A549 (cell line): ENCODE measurements at regions not wholly inside any gene's neighbourhood (a gene's known extent, or its start where the extent isn't known, plus 50 kb on each side); places are given as distances from the start of the nearest gene placed in this dataset.

Experiments
- ATAC-seq, 2 experiments: fragments of 200-7000 bp in 1 of 2; fragments of >200 bp in 1 of 2; cut with Nextera tagmentation in 1 of 2; cut with Tn5 transposase in 1 of 2; 3 replicates each; pipeline versions ENCODE4 v1.8.0 to v1.9.1; 2018 to 2020; ENCODE audit warnings: mild to moderate bottlenecking in 1 of 2, moderate library complexity in 1 of 2
- CTCF ChIA-PET: fragments of 300-600 bp; sonication (Branson Sonifier 250); formaldehyde crosslinking; extraction: SDS; loops from one replicate; lab custom pipeline; 2021; ENCODE audit warnings: antibody characterized with exemption, inconsistent platforms; lab: Yijun Ruan, JAX
- POLR2A ChIA-PET: fragments of 350-600 bp; formaldehyde crosslinking; extraction: SDS; loops from one replicate; lab custom pipeline; 2021; ENCODE audit warnings: antibody characterized with exemption, inconsistent platforms; lab: Yijun Ruan, JAX
- DNase-seq, 2 experiments: peaks; one replicate each; pipeline versions ENCODE4 v3.0.0 to v3.0.0-alpha.2; 2011 to 2016; ENCODE audit warnings: low read depth in 1 of 2, low spot score in 1 of 2
- FAIRE-seq: peaks from 2 replicates; lab custom pipeline; 2011; peaks lifted over from hg19 to GRCh38; lab: Jason Lieb, UNC
- H3K27ac ChIP-seq, 2 experiments: fragments of >200 bp; sonication (Bioruptor Twin); formaldehyde crosslinking; 3 replicates each; pipeline ENCODE4 v1.5.1; 2016 to 2017
- H3K4me1 ChIP-seq: fragments of >200 bp; sonication (Bioruptor Twin); formaldehyde crosslinking; 3 replicates; pipeline ENCODE4 v1.6.1; 2016
- H3K4me2 ChIP-seq: fragments of >200 bp; sonication (Bioruptor Twin); formaldehyde crosslinking; 3 replicates; pipeline ENCODE4 v1.6.1; 2016
- H3K4me3 ChIP-seq: fragments of >200 bp; sonication (Bioruptor Twin); formaldehyde crosslinking; 3 replicates; pipeline ENCODE4 v1.5.1; 2016
- H3K9me3 ChIP-seq: fragments of >200 bp; sonication (Bioruptor Twin); formaldehyde crosslinking; 3 replicates; pipeline ENCODE4 v1.6.1; 2016
- ATOH8 ChIP-seq: fragments of 250-450 bp; sonication (Bioruptor Pico); IDR thresholded peaks from 2 replicates; pipeline ENCODE4 v1.5.0; 2020; ENCODE audit warnings: low read depth, mild to moderate bottlenecking, moderate library complexity
- BHLHE40 ChIP-seq: IDR thresholded peaks from 2 replicates; pipeline ENCODE4 v1.6.1; 2012; ENCODE audit warnings: low read depth, low read length, inconsistent platforms
- CBX2 ChIP-seq: fragments of 200-600 bp; sonication (generic); IDR thresholded peaks from 2 replicates; pipeline ENCODE4 v1.6.1; 2016; ENCODE audit warnings: low read depth, mild to moderate bottlenecking, borderline replicate concordance
- CHD2 ChIP-seq: fragments of 150-350 bp; IDR thresholded peaks from 2 replicates; pipeline ENCODE4 v1.6.1; 2014; ENCODE audit warnings: low read length; ENCODE audit not compliant: partially characterized antibody
- CTCF ChIP-seq: fragments of >200 bp; sonication (Bioruptor Twin); formaldehyde crosslinking; IDR thresholded peaks from 3 replicates; pipeline ENCODE4 v1.5.1; 2016
- EHF ChIP-seq: fragments of 250-450 bp; sonication (Bioruptor Pico); IDR thresholded peaks from 2 replicates; pipeline ENCODE4 v1.5.0; 2020; ENCODE audit warnings: mild to moderate bottlenecking
- ESRRA ChIP-seq: fragments of 150-350 bp; IDR thresholded peaks from 2 replicates; pipeline ENCODE4 v1.6.1; 2014; ENCODE audit warnings: mild to moderate bottlenecking, low read length, borderline replicate concordance
- FOSL2 ChIP-seq, 2 experiments: fragments of 450-650 bp in 1 of 2; fragments of >200 bp in 1 of 2; sonication (Bioruptor Twin) in 1 of 2; formaldehyde crosslinking; IDR thresholded peaks; 2 replicates each; pipeline versions ENCODE4 v1.5.0 to v1.6.1; 2016 to 2020; ENCODE audit warnings: mild to moderate bottlenecking in 1 of 2, moderate library complexity in 1 of 2
- FOXS1 ChIP-seq: fragments of 250-450 bp; sonication (Bioruptor Pico); IDR thresholded peaks from 2 replicates; pipeline ENCODE4 v1.5.0; 2020; ENCODE audit warnings: mild to moderate bottlenecking, moderate library complexity
- GATA3 ChIP-seq: IDR thresholded peaks from 2 replicates; pipeline ENCODE4 v1.6.1; 2012; ENCODE audit warnings: borderline replicate concordance
- HES2 ChIP-seq: fragments of >200 bp; sonication (Bioruptor Twin); formaldehyde crosslinking; IDR thresholded peaks from 2 replicates; pipeline ENCODE4 v1.6.1; 2016
- HMGXB4 ChIP-seq: fragments of 250-450 bp; sonication (Bioruptor Pico); IDR thresholded peaks from 2 replicates; pipeline ENCODE4 v1.5.0; 2021; ENCODE audit warnings: mild to moderate bottlenecking, moderate library complexity, borderline replicate concordance
- HOXA7 ChIP-seq: fragments of 250-450 bp; sonication (Bioruptor Pico); IDR thresholded peaks from 2 replicates; pipeline ENCODE4 v1.5.0; 2020; ENCODE audit warnings: mild to moderate bottlenecking, moderate library complexity
- HOXB13 ChIP-seq: fragments of 250-450 bp; sonication (Bioruptor Pico); IDR thresholded peaks from 2 replicates; pipeline ENCODE4 v1.5.0; 2020; ENCODE audit warnings: low read depth, mild to moderate bottlenecking, moderate library complexity
- JUN ChIP-seq, 2 experiments: fragments of >200 bp; sonication (Bioruptor Twin); formaldehyde crosslinking; IDR thresholded peaks; 2 replicates in 1 of 2; 3 replicates in 1 of 2; pipeline ENCODE4 v1.6.1; 2016 to 2017
- JUNB ChIP-seq: fragments of >200 bp; sonication (Bioruptor Twin); formaldehyde crosslinking; IDR thresholded peaks from 2 replicates; pipeline ENCODE4 v1.6.1; 2016
- KDM5A ChIP-seq: fragments of 200-600 bp; sonication (generic); IDR thresholded peaks from 2 replicates; pipeline ENCODE4 v1.6.1; 2016; ENCODE audit warnings: antibody characterized with exemption, mild to moderate bottlenecking
- MAFK ChIP-seq: fragments of 450-650 bp; IDR thresholded peaks from 2 replicates; pipeline ENCODE4 v1.6.1; 2014; ENCODE audit not compliant: partially characterized antibody
- MAX ChIP-seq: IDR thresholded peaks from 2 replicates; pipeline ENCODE4 v1.6.1; 2012
- MYC ChIP-seq: IDR thresholded peaks from 2 replicates; pipeline ENCODE4 v1.6.1; 2012; ENCODE audit warnings: mild to moderate bottlenecking, inconsistent platforms, low read length, improper control_type of control experiment, borderline replicate concordance
- NFE2L2 ChIP-seq: fragments of 150-350 bp; conservative IDR thresholded peaks from 2 replicates; pipeline ENCODE4 v1.6.1; 2014; ENCODE audit warnings: low read length
- NR3C1 ChIP-seq: fragments of >200 bp; sonication (Bioruptor Twin); formaldehyde crosslinking; IDR thresholded peaks from 3 replicates; pipeline ENCODE4 v1.6.1; 2017
- RNF2 ChIP-seq: fragments of 200-600 bp; sonication (generic); IDR thresholded peaks from 2 replicates; pipeline ENCODE4 v1.6.1; 2016; ENCODE audit warnings: low read depth, mild to moderate bottlenecking, antibody characterized with exemption, moderate library complexity, borderline replicate concordance
- SMC3 ChIP-seq: fragments of >200 bp; sonication (Bioruptor Twin); formaldehyde crosslinking; IDR thresholded peaks from 3 replicates; pipeline ENCODE4 v1.6.1; 2018; ENCODE audit warnings: inconsistent platforms
- SREBF2 ChIP-seq: fragments of 450-650 bp; IDR thresholded peaks from 2 replicates; pipeline ENCODE4 v1.6.1; 2014; ENCODE audit warnings: mild to moderate bottlenecking, moderate library complexity
- TFCP2L1 ChIP-seq: fragments of 250-450 bp; sonication (Bioruptor Pico); IDR thresholded peaks from 2 replicates; pipeline ENCODE4 v1.5.0; 2021; ENCODE audit warnings: mild to moderate bottlenecking
- USF2 ChIP-seq: fragments of 450-650 bp; IDR thresholded peaks from 2 replicates; pipeline ENCODE4 v1.6.1; 2014; ENCODE audit warnings: antibody characterized with exemption
- ZFP36 ChIP-seq: fragments of 450-650 bp; IDR thresholded peaks from 2 replicates; pipeline ENCODE4 v1.6.1; 2014; ENCODE audit warnings: borderline replicate concordance; ENCODE audit not compliant: partially characterized antibody
- ZSCAN20 ChIP-seq: fragments of 250-450 bp; sonication (Bioruptor Pico); IDR thresholded peaks from 2 replicates; pipeline ENCODE4 v1.8.0; 2022; ENCODE audit warnings: mild to moderate bottlenecking, moderate library complexity
- WGBS: methylation state at CpG from one replicate; pipeline ENCODE4 v1.1.6; 2017; ENCODE audit errors: missing lambda C conversion rate; 5-methylcytosine and 5-hydroxymethylcytosine counted together

- TF ChIP-seq NFE2L2 (no peak), MAX (no peak), SMC3 (no peak), ESRRA (no peak), HES2 (no peak), CTCF (no peak), NR3C1 (no peak), RNF2 (no peak), GATA3 (no peak), USF2 (no peak), SREBF2 (no peak), FOSL2 (IDR thresholded peaks at IDR 0.05) (no peak), FOSL2 (CRISPR knock-in tag; IDR thresholded peaks at IDR 0.05) (no peak)
- no peak for DNase-seq
- 0 out of 6 replicates have a peak overlapping the region, but pooled peaks of 1 of the 2 experiments have one; percentile 2 for H3K27ac ChIP-seq
- ATAC-seq: no peak
- no peak overlapping the region for H3K4me3 ChIP-seq
- 0 out of 3 replicates have a peak, but pooled peaks cover 5% of the 10 kb centered on the region for H3K9me3 ChIP-seq
- WGBS: 55% methylated on average over 6 of the region's 6 CpGs
- ChIA-PET CTCF (no interaction called here), POLR2A (no interaction called here)
- H3K4me1 ChIP-seq: peaks cover 21% of the 10 kb centered on the region
- peak overlapping the region; percentile 33; the same call in 2 of the 3 replicates for H3K4me2 ChIP-seq
- peak; percentile 23 for FAIRE-seq
Measured at GRCh38 chr7:110569486-110570205, 521.3 kb upstream of the LRRN3 start.

GRCh38 chr7:110573862-110574528, 516.9 kb upstream of the LRRN3 start:
- Histone ChIP-seq H3K27ac (peak overlapping the region; percentile 67 to 83), H3K4me1 (peaks cover 30% of the 10 kb centered on the region), H3K4me2 (peak overlapping the region; percentile 68), H3K9me3 (0 out of 3 replicates have a peak, but pooled peaks cover 5% of the 10 kb centered on the region), H3K4me3 (no peak overlapping the region)
- 4% methylated on average over 6 of the region's 6 CpGs for WGBS
- POLR2A ChIA-PET: interaction anchor here (1.4 kb wide), 1 partner anchor 40 kb away, joined by 3 read pairs; no protein-coding TSS in a partner anchor
- FAIRE-seq: peak; percentile 49
- peak; percentile 92 to 93 for ATAC-seq
- CTCF ChIA-PET: no interaction called here
- peak; percentile 32 to 92 for DNase-seq
- TF ChIP-seq HOXB13 (CRISPR knock-in tag) (no peak), CHD2 (no peak), CBX2 (no peak), JUN (IDR thresholded peaks at IDR 0.05) (0 out of 5 replicates have a peak, but pooled peaks have one; percentile 27 to 33), ATOH8 (CRISPR knock-in tag) (no peak), HOXA7 (CRISPR knock-in tag) (no peak), MAFK (peak; percentile 84), ESRRA (no peak), TFCP2L1 (no peak), ZFP36 (no peak), NFE2L2 (peak; percentile 53), EHF (CRISPR knock-in tag) (no peak), FOXS1 (CRISPR knock-in tag) (no peak), FOSL2 (IDR thresholded peaks at IDR 0.05) (peak; percentile 52), FOSL2 (CRISPR knock-in tag; IDR thresholded peaks at IDR 0.05) (peak; percentile 82), SREBF2 (no peak), BHLHE40 (no peak), KDM5A (no peak), MYC (no peak), HMGXB4 (CRISPR knock-in tag) (no peak), MAX (peak; percentile 35; the same call in 1 of the 2 replicates), JUNB (peak; percentile 58), ZSCAN20 (no peak)
